HG02870 (cell line): ENCODE measurements at regions not wholly inside any gene's neighbourhood (a gene's known extent, or its start where the extent isn't known, plus 50 kb on each side); places are given as distances from the start of the nearest gene placed in this dataset.

Source experiments
- ATAC-seq: cut with Tn5 transposase; IDR thresholded peaks from one replicate; pipeline ENCODE4 v1.9.1; 2021; ENCODE audit warnings: mild to moderate bottlenecking, moderate library complexity; ENCODE audit not compliant: unreplicated experiment

DNA sequence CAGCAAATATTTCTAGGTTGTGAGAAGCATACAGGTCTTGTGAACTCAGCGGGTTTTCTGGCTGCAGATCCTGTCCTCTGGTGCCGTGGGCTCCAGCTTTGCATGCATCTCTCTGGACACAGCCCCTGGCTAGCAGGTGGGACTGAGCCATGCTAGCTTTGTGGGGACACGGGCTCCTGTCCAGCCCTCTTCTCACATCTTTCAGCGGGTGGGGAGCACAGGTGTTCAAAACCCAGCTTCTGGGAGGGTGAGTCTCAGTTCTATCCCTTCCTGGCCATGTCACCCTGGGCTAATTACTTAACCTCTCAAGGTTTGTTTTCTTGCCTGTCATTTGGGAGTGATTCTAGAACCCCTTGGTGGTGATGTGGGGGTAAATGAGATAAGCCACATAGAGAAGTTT lies 162.3 kb downstream of the ICE1 start:
- no peak for ATAC-seq

DNA sequence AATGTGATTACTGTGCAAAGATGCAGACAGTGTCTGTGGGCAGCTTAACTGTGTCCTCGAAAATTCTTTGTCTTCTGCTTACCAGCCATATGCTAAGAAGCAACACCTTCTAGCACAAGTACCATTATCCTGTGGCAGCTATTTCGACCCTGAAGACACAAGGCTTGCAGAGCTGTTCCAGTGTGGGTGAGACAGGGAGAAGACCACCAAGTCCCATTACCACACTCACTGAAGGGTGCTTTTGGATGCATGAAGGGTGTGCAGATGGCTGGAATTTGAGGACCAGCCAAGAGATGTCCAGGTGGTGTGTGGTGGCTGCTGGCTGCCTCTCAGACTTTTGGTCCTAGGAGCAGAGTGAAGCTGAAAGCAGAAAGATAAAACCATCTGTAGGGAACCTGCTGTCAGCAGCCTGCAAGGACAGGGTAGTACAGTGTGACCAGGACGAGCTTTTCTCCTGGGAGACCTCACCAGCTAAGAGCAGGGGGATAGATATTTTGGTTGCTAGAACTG lies 161.8 kb downstream of the ICE1 start:
- ATAC-seq, result no peak

DNA sequence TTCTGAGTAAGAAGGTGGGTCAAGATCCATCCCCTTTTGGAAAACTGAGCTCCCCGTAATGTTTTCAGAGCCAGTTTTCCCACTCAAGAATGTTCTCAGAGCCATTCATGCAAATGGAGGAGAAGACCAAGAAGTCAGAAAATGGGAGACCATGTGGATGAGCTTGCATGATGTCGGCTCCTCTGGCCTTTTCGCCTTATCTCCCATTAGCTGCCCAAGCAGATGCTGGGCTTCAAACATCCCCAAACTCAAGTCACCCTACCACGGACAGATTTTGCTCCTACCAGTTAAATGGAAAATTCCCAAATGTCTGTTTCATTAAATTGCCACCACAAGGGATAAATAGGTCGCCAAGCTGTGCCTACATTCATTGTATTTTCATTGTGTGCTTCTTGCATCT lies 161.4 kb downstream of the ICE1 start:
- ATAC-seq, result no peak

DNA sequence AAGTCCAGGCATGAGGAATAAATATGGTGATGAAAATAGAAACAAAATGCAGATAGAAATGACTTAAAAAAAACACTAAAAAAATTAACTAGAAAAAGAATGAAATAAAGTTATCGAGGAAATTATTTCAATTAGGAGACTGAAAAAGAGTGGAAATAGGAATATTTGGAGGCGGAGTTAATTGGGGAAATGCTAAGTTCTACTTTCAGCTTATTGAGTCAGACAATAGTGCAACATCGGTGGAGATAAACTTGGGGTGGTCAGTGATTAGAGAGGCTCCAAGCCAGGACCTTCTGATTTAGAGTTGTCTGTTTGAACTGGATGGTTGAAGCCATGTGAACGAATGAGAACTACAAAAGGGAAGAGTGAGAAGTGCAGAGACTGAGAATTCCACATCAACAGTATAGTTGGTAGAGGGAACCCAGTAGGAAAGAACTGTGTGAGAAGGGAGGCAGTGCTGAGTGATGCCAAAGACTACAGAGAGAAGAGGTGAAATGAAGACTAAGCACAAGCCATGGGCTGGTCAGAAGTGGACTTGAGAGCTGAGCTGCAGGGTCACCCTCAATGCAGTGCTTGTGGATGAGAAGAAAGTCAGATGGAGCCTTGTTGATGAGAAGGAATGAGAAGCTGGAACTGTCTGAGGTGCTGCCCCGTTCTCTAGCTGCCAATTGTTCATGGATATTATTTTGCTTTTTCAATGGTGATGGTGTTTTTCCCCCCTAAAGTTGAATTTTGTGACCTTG lies 160.7 kb downstream of the ICE1 start:
- ATAC-seq, result no peak

DNA sequence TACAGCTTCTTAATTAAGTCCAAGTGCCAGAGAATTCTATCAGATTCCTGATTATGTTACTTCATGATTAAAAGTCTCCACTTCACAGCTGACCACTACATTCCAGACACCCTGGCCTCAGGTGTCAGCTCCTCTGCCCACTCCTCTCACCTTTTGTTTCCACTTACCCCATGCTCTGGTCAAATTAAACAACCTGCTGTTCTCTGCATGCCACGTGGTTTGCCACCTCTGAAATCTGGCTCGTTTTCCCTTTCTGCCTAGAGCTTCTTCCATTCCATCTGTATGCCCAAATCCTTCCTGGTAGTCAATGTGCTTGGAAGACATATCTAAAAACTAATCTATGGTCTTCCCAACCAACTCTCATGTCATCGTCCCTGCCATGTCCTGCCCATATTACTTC lies 158.6 kb downstream of the ICE1 start:
- ATAC-seq, result no peak

DNA sequence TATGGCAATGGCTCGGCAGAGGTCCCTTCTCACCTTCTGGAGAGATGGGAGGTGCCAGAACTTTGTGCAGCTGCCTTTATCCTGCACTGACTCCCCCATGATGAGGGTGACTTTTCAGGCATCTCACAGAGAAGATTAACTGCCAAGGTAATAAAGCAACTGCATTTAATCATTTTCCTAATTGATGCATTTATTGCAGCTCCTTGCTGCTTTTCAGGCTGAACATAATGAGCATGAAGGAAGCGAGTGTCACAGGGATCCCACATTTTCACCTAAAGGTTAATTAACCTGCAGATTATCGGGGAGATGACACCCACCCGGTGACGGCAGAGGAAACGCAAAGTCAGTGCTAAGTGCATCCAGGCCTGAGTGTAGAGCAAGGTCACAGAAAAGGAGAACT lies 154.3 kb downstream of the ICE1 start:
- no peak for ATAC-seq

DNA sequence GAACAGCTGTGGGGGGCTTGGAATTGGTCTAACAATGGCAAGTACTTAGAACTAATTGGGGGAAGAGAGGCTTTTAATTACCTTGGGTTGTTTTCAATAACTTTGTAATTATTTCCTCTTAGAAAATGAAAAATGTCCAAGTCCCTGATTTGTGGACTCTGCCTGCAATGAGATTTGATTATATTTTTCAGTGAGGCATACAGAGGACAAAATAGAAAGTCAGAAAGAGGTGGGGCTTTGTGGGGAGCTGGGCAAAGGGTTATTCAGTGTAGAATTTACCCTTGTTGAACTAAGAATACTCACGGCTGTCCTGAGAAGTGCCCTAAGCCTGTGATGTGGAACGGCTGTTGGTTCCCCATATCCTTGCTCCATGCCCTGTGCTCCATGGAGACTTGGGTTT lies 153.0 kb downstream of the ICE1 start:
- no peak for ATAC-seq

DNA sequence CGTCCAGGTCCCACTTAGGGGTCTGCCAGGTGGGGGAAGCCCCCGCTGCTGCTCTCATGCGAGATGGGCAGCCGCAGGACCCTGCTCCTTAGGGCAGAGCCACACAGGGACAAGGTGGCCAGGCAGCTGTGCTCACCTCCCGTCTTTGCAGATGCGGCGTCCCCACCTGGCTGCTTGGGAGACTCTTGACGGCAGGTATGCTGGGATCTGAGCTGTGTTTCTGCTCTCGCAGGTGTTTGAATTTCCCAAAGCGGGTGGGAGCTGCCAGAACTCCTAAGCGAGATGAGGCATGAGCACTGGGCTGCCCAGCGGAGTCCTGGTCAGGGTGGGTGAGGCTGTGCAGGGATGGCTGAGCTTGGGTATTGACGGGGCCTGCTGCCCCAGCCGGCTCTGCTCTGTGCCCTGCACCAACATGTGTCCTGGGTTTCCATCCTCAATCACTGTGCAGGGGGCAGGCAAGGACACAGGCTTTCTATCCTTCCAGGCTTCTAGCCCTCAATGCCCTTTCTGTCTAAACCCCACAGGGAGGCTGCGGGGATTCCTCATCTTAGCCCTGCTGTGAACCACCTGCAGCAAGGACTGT lies 151.4 kb downstream of the ICE1 start:
- ATAC-seq, result no peak

DNA sequence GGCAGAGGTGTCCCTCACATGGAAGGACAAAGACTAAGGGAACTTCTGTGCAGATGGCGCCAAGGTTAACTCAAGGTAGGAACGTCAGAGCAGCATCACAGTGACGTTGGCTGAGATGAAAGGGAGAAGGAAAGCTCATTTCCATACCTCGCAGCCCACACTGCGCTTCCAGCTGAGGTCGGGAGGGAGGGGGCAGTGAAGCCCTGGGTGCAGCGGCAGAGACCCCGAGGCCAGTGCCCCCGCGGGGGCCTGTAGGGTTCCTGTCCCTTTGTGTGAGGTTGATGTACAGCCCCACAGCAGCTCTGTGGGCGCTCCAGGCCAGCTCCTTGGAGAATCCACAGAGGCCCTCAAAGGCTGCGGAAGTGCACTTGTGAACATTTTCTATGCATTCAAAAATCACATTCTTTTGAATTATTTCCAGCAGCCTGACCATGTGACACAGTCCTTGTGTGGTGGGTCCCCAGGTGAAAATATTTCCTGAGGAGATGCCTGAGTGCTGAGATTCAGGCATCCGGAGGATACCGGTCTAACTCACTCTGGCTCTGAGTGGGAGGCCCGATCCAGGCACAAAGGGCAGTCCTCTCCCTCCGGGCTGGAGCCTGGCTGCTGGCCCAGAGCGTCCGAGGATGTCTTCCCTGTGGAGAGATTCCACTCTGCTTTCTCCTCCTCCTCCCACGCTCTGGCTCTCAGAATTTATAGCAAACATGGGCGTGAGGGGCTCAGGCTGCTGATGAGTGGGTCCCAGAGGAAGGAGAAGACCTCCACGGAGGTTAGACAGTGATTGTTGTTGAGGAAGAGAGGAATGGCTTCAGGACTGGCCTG lies 150.7 kb downstream of the ICE1 start:
- ATAC-seq, result no peak

DNA sequence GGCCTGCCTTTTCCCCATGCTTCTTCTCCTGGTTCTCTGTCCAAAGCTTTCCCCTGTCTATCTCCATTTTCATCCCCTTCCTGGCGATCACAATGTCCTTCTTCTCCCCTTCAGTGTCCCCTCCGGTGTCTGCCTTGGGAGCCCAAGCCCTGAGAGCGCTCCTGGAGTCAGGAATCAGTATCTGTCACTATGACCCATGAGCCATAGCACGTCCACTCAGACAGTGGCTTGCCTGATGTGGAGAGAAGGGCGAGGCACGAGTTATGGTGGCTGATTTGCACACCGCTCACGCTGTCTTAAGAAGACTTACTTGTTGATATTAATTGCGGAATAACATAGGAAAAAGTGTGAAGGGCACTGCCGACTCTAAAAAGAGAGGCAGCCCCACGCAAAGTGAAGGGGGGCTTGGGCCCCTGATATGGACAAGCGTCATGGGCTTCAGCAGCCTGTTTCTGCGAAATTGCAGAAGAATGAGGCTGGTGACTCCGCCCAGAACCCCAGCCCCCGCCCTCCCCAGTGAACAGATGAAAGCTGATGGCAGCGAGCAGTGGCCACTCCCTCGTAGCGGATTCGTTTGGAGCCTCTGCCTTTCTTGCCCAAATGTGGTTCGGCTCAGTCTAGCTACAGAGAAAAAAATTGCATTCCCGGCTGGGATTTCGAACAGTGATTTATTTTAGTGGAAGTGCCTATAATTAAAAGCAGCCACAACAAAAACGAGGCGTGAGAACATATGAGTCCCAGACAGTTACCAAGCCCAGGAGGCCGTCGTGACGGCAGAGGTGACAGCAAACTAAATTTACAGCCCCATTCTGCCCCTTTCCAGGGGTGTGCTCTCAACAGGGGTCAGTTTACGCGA lies 149.8 kb downstream of the ICE1 start:
- ATAC-seq, result no peak

DNA sequence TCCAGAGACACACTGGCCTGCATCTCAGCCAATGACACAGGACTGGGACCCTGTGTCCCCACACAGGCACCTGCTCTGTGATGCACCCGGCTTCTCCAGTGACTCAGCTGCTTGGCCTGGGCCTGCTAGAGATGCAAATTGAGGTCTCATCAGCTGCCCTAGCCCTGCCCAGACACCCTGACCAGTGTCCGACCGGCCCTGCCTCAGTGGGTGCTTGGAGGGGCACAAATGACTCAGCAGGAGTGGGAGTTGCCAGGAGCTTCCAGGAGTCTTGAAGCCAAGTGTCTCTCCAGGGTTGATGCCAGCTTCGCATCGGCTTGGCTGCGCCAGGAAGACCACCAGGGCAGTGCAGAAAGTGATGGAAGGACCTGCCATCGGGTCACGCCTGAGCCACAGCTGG lies 148.2 kb downstream of the ICE1 start:
- ATAC-seq, result no peak

DNA sequence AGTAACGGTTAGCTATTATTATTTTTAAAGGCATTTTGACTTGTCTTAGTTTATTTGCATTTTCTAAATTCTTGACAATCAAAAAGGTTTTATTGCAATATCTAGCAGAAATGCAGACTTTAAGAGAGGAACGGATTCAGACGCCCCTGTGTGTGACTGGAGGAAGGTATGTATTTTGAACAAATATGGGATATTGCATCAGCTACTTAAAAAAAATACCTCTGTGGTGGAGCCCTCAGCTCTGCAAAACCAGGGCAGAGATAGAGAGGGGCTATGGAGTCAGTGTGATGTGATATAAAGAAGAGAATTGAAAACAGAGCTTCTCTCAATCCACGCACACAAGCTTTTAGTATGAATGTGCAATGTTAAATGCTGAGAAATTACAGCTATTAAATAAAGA lies 142.4 kb downstream of the ICE1 start:
- ATAC-seq, result no peak

DNA sequence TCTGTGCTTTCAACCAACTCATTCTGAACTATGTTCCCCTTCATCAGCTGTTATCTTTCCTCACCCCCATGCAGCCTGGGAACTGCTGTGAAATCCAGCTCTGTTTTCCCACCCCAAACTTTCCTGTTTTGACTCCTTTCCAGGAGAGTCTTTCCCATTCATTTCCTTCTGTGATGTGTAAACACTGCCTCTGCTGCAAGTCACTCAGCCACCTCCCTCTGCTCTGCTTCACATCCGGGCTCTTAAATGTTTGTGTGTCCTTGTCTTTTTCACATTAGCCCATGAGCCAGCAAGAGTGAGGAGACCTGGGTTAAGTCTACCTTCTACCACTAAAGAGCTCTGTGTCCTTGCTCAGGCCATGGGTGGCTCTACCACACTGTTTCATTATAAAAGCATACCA lies 137.5 kb downstream of the ICE1 start:
- no peak for ATAC-seq

DNA sequence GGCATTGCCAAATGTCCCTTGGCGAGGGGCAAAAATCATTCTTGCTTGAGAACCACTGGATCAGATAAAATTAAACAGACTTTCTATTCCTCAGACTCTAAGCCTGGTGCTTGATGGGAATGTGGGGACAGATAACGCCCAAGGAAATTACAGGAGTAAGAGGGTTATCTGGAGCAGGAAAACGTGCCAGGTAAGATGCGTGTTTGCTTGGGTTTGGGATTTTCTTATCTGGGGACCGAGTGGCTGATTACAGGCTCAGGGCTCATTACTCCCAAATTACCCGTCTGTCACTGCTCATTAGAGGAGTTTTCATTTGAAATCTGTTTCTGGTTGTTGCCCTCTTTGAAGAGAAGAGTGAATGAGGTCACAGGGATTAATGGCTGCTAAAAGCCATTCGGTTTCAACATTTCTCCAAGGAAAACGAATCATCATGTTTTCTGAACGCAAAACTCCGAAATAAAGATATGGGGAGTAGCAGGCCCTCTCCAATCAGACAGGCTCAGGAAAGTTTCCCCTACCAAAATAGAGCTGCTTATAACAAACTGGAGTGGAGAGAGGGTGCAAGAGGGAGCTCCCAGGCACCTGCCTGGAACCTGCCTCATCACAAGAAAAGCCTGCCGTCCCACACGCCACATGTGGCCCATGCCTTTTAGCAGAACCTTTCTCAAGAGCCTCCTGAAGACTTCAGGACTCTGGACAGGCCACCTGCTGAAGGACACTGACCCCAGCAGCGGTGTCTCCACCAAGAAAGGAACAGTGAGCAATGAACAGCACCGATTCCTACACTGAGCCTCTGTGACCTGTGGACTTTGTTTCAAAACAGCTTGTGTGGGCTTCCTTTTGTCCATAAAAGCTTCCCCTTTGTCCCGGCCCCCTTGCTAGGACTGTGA lies 136.4 kb downstream of the ICE1 start:
- no peak for ATAC-seq

DNA sequence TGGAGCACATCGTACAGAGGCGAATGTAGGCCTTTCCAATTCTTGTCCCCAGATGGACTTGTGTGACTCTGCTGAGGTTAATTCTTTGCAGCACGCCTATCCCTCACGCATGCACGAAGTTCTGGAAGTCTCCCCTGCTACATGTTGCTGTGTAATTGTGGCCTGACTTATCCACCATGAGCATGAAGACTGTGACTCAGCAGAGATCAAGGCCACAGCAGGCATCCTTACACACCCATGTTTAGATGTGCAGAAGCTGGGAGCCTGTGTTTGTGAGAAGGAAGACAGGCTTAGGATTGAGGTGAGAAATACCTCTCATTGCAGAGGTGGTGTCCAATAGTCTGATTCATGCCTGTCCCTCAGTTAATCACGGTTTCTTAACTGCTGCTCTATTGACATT lies 135.6 kb downstream of the ICE1 start:
- no peak for ATAC-seq

DNA sequence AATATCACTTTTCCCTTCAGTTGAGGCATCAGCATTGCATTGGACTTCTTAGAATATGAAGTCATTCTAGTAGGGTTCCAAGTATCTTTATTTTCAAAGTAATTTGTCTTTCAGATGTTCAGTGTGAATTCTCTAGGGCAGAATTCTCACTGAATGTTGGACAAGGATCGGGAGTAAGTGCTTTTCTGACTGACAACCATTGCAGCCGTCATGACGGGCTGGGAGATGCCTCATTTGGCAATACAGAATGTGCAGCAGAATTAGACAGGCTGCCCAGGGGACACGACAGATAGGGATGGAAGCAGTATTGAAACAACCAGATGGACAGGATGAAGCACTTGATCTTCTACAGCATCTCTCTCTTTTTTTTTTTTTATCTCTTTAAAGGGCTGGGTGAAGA lies 129.0 kb downstream of the ICE1 start:
- ATAC-seq, result no peak

DNA sequence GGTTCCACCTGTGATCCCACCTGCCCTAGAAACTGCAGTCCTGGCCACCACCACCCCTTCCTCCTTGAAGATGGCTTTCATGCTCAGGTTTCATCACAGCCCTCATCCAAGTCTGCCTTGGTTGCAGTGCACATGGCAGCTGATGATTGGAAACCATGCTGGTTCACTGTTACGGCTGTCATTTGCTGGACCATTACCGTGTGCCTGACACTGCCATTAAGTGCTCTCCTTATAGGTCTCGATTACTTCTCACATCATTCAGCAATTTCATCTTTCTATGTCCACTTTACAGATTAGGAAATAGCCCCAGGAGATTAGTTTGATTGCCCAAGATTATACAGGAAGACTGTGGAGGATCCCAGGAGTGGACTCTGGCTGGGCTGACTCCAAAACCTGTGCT lies 123.9 kb downstream of the ICE1 start:
- no peak for ATAC-seq

DNA sequence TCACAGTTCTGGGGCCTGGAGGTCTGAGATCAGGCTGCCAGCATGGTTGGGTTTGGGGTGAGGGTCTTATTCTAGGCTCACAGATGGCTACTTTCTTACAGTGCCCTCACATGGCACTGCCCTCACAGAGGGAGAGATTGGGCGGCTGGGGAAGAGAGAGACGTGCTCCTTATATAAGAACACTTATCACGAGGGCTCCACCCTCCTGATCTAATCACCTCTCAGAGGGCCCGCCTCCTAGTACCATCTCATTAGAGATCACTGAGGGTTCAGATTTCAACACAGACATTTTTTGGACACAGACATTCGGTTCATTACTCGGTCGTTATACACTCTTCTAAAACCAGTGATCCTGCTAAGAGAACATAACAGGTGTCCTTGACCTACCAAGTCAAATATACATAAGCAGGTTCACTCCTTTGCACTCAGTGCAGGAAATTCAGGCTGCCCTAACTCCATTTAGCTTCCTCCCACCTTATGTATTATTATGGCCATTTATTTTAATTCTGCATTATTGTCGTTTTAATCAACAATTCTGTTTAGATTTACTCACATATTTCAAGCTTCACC lies 121.7 kb downstream of the ICE1 start:
- no peak for ATAC-seq

DNA sequence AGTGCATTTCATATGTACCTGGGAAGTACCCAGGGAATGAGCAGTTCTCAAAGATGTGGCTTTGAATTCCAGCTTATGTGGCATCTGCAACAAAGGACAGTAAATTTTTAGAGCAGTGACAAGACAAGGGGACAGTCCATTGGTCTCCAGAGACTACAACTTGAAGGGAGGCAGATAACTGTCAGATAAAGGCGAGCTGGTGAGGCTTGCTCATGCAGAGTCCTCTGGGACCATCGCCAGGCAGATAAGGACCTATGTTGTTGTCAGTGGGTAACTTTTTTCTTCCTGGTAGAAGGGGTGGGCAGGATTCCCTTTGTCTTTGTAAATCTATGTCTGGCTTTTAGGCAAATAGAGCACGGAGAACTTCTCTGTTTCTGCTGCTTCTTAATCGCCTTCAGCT lies 120.2 kb downstream of the ICE1 start:
- no peak for ATAC-seq

DNA sequence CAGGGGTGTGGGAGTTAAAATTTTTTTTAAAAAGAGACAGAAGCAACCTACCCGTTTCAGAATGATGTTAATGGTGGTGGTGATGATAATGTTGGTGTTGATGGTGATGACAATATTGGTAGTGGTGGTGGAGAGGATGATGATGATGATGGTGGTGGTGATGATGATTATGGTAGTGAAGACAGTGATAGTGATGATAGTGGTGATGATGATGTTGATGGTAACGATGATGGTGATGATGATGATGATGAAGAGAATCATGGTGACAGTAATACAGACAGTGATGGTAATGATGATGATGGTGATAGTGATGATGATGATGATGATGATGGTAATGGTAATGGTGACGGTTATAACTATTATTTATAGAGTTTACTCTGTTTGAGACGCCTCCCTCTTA lies 117.6 kb downstream of the ICE1 start:
- ATAC-seq, result no peak
